A549 (cell line): ENCODE measurements at regions not wholly inside any gene's neighbourhood (a gene's known extent, or its start where the extent isn't known, plus 50 kb on each side); places are given as distances from the start of the nearest gene placed in this dataset.

ENCODE experiments used
- ATAC-seq, 2 experiments: fragments of 200-7000 bp in 1 of 2; fragments of >200 bp in 1 of 2; cut with Nextera tagmentation in 1 of 2; cut with Tn5 transposase in 1 of 2; 3 replicates each; pipeline versions ENCODE4 v1.8.0 to v1.9.1; 2018 to 2020; ENCODE audit warnings: mild to moderate bottlenecking in 1 of 2, moderate library complexity in 1 of 2
- CTCF ChIA-PET: fragments of 300-600 bp; sonication (Branson Sonifier 250); formaldehyde crosslinking; extraction: SDS; loops from one replicate; lab custom pipeline; 2021; ENCODE audit warnings: antibody characterized with exemption, inconsistent platforms; lab: Yijun Ruan, JAX
- POLR2A ChIA-PET: fragments of 350-600 bp; formaldehyde crosslinking; extraction: SDS; loops from one replicate; lab custom pipeline; 2021; ENCODE audit warnings: antibody characterized with exemption, inconsistent platforms; lab: Yijun Ruan, JAX
- DNase-seq, 2 experiments: peaks; one replicate each; pipeline versions ENCODE4 v3.0.0 to v3.0.0-alpha.2; 2011 to 2016; ENCODE audit warnings: low read depth in 1 of 2, low spot score in 1 of 2
- FAIRE-seq: peaks from 2 replicates; lab custom pipeline; 2011; peaks lifted over from hg19 to GRCh38; lab: Jason Lieb, UNC
- H3K27ac ChIP-seq, 2 experiments: fragments of >200 bp; sonication (Bioruptor Twin); formaldehyde crosslinking; 3 replicates each; pipeline ENCODE4 v1.5.1; 2016 to 2017
- H3K4me1 ChIP-seq: fragments of >200 bp; sonication (Bioruptor Twin); formaldehyde crosslinking; 3 replicates; pipeline ENCODE4 v1.6.1; 2016
- H3K4me2 ChIP-seq: fragments of >200 bp; sonication (Bioruptor Twin); formaldehyde crosslinking; 3 replicates; pipeline ENCODE4 v1.6.1; 2016
- H3K4me3 ChIP-seq: fragments of >200 bp; sonication (Bioruptor Twin); formaldehyde crosslinking; 3 replicates; pipeline ENCODE4 v1.5.1; 2016
- H3K9me3 ChIP-seq: fragments of >200 bp; sonication (Bioruptor Twin); formaldehyde crosslinking; 3 replicates; pipeline ENCODE4 v1.6.1; 2016
- CEBPB ChIP-seq, 2 experiments: fragments of >200 bp in 1 of 2; sonication (Bioruptor Twin) in 1 of 2; formaldehyde crosslinking in 1 of 2; IDR thresholded peaks; 2 replicates each; pipeline ENCODE4 v1.6.1; 2012 to 2016
- CHD4 ChIP-seq: fragments of 200-600 bp; sonication (generic); IDR thresholded peaks from 2 replicates; pipeline ENCODE4 v1.6.1; 2016; ENCODE audit warnings: antibody characterized with exemption, mild to moderate bottlenecking, borderline replicate concordance
- EHMT2 ChIP-seq: fragments of 200-600 bp; sonication (generic); IDR thresholded peaks from 2 replicates; pipeline ENCODE4 v1.6.1; 2016; ENCODE audit warnings: antibody characterized with exemption, low read depth, mild to moderate bottlenecking, moderate library complexity
- ESRRA ChIP-seq: fragments of 150-350 bp; IDR thresholded peaks from 2 replicates; pipeline ENCODE4 v1.6.1; 2014; ENCODE audit warnings: mild to moderate bottlenecking, low read length, borderline replicate concordance
- FOSB ChIP-seq: fragments of 250-450 bp; sonication (Bioruptor Pico); IDR thresholded peaks from 2 replicates; pipeline ENCODE4 v1.5.0; 2020; ENCODE audit warnings: mild to moderate bottlenecking, moderate library complexity
- HEYL ChIP-seq: fragments of 250-450 bp; sonication (Bioruptor Pico); IDR thresholded peaks from 2 replicates; pipeline ENCODE4 v1.8.0; 2021; ENCODE audit warnings: mild to moderate bottlenecking, moderate library complexity
- HOXB5 ChIP-seq: fragments of 250-450 bp; sonication (Bioruptor Pico); IDR thresholded peaks from 2 replicates; pipeline ENCODE4 v1.5.0; 2020; ENCODE audit warnings: mild to moderate bottlenecking, moderate library complexity
- JUN ChIP-seq, 2 experiments: fragments of >200 bp; sonication (Bioruptor Twin); formaldehyde crosslinking; IDR thresholded peaks; 2 replicates in 1 of 2; 3 replicates in 1 of 2; pipeline ENCODE4 v1.6.1; 2016 to 2017
- JUNB ChIP-seq: fragments of >200 bp; sonication (Bioruptor Twin); formaldehyde crosslinking; IDR thresholded peaks from 2 replicates; pipeline ENCODE4 v1.6.1; 2016
- KDM1A ChIP-seq: fragments of 200-600 bp; sonication (generic); IDR thresholded peaks from 2 replicates; pipeline ENCODE4 v1.6.1; 2016; ENCODE audit warnings: low read depth, mild to moderate bottlenecking
- RARB ChIP-seq: fragments of 250-450 bp; sonication (Bioruptor Pico); IDR thresholded peaks from 2 replicates; pipeline ENCODE4 v1.8.0; 2021; ENCODE audit warnings: mild to moderate bottlenecking, moderate library complexity
- ZFP36 ChIP-seq: fragments of 450-650 bp; IDR thresholded peaks from 2 replicates; pipeline ENCODE4 v1.6.1; 2014; ENCODE audit warnings: borderline replicate concordance; ENCODE audit not compliant: partially characterized antibody
- WGBS: methylation state at CpG from one replicate; pipeline ENCODE4 v1.1.6; 2017; ENCODE audit errors: missing lambda C conversion rate; 5-methylcytosine and 5-hydroxymethylcytosine counted together
- TF ChIP-seq, protein P1 (sequence below): fragments of >200 bp; sonication (Bioruptor Twin); formaldehyde crosslinking; IDR thresholded peaks from 3 replicates; pipeline ENCODE4 v1.5.1; 2016
- TF ChIP-seq, protein P2 (sequence below): IDR thresholded peaks from 2 replicates; pipeline ENCODE4 v1.6.1; 2012; ENCODE audit warnings: low read depth, borderline replicate concordance
- TF ChIP-seq, protein P3 (sequence below): fragments of 250-450 bp; sonication (Bioruptor Pico); IDR thresholded peaks from 2 replicates; pipeline ENCODE4 v1.5.0; 2020; ENCODE audit warnings: low read depth, mild to moderate bottlenecking, moderate library complexity
- TF ChIP-seq, protein P4 (sequence below): fragments of >200 bp; sonication (Bioruptor Twin); formaldehyde crosslinking; IDR thresholded peaks from 2 replicates; pipeline ENCODE4 v1.6.1; 2016

DNA sequence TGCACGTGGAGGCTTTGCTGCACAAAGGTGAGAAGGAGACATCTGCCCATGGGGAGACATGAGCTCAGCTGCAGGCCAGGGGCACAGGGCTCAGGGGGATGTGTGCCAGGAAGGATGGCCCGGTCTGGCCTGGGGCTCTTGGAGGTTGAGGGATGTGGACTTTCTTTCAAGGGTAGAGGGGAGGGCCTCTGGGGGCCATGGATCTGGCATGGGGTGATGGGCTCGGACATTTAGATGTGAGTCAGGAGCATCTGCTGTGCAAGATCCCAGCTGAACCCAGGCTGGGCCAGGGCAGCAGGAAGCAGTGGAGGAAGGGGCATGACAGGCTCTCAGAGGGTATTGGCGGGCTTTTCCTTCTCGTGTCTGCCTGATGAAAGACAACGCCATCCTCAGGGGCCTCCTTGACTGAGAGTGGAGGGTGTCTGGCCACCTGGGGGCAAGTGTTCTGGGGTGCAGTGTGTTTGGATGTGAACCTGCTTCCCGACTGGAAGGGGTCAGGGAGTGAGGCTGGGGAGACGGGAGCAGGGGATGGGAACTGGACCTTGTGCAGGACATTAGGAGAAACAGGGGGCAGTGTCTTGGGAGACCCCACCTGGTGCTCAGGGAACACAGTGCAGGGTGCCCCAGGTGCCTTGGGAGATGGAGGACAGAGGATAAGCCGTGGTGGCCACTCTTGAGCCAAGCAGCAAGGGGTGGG is 156.1 kb downstream of the ERMARD start (continued):
- TF ChIP-seq, protein P1, sequence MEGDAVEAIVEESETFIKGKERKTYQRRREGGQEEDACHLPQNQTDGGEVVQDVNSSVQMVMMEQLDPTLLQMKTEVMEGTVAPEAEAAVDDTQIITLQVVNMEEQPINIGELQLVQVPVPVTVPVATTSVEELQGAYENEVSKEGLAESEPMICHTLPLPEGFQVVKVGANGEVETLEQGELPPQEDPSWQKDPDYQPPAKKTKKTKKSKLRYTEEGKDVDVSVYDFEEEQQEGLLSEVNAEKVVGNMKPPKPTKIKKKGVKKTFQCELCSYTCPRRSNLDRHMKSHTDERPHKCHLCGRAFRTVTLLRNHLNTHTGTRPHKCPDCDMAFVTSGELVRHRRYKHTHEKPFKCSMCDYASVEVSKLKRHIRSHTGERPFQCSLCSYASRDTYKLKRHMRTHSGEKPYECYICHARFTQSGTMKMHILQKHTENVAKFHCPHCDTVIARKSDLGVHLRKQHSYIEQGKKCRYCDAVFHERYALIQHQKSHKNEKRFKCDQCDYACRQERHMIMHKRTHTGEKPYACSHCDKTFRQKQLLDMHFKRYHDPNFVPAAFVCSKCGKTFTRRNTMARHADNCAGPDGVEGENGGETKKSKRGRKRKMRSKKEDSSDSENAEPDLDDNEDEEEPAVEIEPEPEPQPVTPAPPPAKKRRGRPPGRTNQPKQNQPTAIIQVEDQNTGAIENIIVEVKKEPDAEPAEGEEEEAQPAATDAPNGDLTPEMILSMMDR = no peak
- no peak for TF ChIP-seq HOXB5 (CRISPR knock-in tag)
- no peak for TF ChIP-seq ESRRA
- TF ChIP-seq RARB (CRISPR knock-in tag) = no peak
- TF ChIP-seq, protein P2, sequence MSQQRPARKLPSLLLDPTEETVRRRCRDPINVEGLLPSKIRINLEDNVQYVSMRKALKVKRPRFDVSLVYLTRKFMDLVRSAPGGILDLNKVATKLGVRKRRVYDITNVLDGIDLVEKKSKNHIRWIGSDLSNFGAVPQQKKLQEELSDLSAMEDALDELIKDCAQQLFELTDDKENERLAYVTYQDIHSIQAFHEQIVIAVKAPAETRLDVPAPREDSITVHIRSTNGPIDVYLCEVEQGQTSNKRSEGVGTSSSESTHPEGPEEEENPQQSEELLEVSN = no peak
- TF ChIP-seq FOSB (CRISPR knock-in tag) = no peak
- no peak for TF ChIP-seq CHD4
- no peak for TF ChIP-seq CEBPB (IDR thresholded peaks at IDR 0.05)

DNA sequence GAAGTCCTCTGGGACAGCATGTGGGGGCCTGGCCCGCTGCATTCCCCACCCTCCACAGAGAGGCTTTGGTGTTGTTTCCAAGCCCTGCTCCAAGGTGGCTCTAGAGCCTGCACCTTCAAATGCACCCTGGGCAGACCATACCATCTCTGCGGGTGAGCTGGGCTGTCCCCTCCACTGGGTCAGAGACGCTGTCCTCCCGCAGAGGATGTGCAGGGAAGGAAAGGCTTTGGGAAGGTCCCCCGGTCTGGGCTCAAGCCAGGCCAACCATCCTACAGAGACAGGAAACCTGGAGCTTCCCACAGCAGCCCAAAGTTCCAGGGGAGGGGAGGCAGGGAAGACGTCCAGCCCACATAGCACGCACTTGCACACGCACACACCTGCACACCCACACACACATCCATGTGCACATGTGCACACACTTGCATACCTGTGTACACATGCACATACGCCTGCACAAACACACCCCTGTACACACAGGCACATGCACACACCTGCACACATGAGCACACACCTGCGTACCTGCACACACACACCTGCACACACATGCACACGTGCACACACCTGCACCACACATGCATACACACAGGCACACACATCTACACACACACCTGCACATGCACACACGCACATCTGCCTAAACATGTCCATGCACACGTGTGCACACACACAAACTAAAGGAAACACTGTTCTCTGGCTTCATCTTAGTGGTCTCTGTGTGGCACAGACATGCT is 155.4 kb downstream of the ERMARD start:
- 58% methylated on average over 5 of the region's 13 CpGs for WGBS
- POLR2A ChIA-PET = no interaction called here
- H3K27ac ChIP-seq = no peak overlapping the region
- peaks cover 10% of the 10 kb centered on the region; the same call in 1 of the 3 replicates for H3K4me1 ChIP-seq
- H3K9me3 ChIP-seq = no peaks in the 10 kb centered on the region
- TF ChIP-seq JUNB (no peak), HEYL (CRISPR knock-in tag) (no peak), KDM1A (no peak), EHMT2 (no peak), JUN (IDR thresholded peaks at IDR 0.05) (no peak)
- TF ChIP-seq, protein P3, sequence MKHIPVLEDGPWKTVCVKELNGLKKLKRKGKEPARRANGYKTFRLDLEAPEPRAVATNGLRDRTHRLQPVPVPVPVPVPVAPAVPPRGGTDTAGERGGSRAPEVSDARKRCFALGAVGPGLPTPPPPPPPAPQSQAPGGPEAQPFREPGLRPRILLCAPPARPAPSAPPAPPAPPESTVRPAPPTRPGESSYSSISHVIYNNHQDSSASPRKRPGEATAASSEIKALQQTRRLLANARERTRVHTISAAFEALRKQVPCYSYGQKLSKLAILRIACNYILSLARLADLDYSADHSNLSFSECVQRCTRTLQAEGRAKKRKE (CRISPR knock-in tag) = no peak
- TF ChIP-seq, protein P4, sequence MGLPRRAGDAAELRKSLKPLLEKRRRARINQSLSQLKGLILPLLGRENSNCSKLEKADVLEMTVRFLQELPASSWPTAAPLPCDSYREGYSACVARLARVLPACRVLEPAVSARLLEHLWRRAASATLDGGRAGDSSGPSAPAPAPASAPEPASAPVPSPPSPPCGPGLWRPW = no peak
- no peak overlapping the region for H3K4me3 ChIP-seq
- DNase-seq (no peak), ATAC-seq (no peak), FAIRE-seq (no peak)
- no peak overlapping the region for H3K4me2 ChIP-seq
- CTCF ChIA-PET = interaction anchor here (1.5 kb wide), 1 partner anchor 75 kb away, joined by 4 read pairs; no protein-coding TSS in a partner anchor

DNA sequence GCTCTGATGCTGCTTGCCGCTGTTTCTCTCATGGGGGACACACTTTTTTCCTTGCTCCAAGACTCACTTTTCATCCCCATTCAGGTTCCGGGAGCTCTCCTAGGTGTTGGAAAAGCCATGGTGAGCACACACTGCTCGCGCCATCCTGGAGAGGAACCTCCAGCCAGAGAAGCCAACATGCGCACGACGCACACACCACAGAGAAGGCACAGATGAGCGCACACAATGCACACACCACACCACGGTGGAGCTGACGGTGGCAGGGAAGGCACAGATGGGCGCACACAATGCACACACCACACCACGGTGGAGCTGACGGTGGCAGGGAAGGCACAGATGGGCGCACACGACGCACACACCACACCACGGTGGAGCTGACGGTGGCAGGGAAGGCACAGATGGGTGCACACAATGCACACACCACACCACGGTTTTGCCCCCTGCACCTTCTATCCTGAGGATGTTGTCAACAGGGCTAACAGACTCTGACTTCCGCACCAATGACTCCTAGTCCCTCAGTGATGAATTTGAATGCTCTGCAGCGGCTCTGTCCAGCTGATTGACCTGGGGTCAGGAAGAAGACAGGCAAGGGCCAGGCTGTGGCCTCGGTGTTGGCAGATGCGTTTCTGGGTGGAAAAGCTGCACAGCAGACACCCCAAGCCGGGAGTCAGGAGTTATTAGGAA is 154.7 kb downstream of the ERMARD start:
- DNase-seq (no peak), FAIRE-seq (no peak), ATAC-seq (no peak)
- 86% methylated on average over 19 of the region's 24 CpGs for WGBS
- H3K4me1 ChIP-seq = peaks cover 10% of the 10 kb centered on the region; the same call in 1 of the 3 replicates
- ChIA-PET CTCF (interaction anchor here (1.5 kb wide), 1 partner anchor 74 kb away, joined by 4 read pairs; no protein-coding TSS in a partner anchor), POLR2A (no interaction called here)
- H3K4me3 ChIP-seq = no peak overlapping the region
- no peak overlapping the region for H3K4me2 ChIP-seq
- H3K27ac ChIP-seq = no peak overlapping the region
- no peaks in the 10 kb centered on the region for H3K9me3 ChIP-seq
- TF ChIP-seq ZFP36 = no peak
